ENCODE measurements at regions not wholly inside any gene's neighbourhood (a gene's known extent, or its start where the extent isn't known, plus 50 kb on each side); places are given as distances from the start of the nearest gene placed in this dataset.

GRCh38 chrX:151239751-151240150 is 63.4 kb downstream of the GPR50 start:
- no peak for DNase-seq

DNA sequence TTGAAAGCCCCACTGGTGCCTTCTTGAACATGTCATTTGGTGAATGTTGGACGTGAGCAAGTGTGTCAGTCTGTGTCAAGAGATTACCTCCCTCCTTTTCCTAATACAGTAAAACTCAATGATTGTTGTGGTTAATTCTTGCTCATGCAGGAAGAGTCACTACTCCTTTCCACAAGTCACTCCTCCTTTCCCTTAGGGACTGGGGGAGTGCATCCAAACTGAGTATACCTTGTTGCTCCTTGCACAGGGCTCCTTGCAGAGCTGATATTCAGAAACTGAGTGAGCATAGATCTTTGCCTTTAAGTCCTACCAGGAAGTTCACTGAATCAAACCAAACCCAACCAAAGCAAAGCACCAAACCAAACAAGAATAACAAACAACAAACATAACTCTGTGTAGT is 63.9 kb downstream of the GPR50 start:
- no peak for DNase-seq

DNA sequence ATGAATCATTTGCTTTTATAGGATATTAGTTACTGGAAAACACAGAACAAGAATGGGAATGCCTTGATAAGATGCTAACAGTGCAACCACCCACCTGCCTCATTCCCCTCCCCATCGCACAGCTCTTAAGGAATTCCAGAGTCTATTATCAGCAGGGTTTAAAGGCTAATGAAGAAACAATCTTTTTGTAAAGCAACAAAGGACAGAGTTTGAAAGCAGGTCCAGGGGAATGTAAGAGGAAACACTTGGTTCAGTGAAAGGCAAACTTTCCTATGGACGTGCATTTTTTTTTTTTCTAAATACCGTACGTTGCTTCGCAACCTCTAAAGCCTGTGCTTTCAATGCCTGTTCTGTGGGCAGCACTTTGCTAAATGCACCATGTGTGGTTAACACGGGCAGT is 92.5 kb downstream of the GPR50 start:
- no peak for DNase-seq

DNA sequence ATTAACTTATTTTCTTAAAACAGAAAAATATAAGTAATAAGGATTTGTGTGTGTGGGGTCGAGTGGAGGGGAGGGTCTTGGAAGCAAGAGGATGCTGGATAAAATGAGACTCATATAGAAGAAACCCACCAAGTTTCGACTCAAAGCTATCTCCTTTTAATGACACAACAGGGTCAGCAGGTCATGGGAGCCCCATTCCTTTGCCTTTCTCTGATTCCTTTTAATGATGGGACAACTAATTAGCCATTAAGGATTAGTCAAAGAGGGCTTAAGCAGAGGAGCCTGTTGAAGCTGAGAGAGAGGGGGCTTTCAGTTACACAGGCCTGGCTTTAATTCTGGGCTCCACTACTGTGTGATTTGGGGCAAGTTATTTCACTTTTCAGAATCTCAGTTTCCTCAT is 102.8 kb downstream of the GPR50 start:
- no peak for DNase-seq

- no peak for DNase-seq
Measured at GRCh38 chrX:151287954-151288353, 109.1 kb upstream of the VMA21 start.

DNA sequence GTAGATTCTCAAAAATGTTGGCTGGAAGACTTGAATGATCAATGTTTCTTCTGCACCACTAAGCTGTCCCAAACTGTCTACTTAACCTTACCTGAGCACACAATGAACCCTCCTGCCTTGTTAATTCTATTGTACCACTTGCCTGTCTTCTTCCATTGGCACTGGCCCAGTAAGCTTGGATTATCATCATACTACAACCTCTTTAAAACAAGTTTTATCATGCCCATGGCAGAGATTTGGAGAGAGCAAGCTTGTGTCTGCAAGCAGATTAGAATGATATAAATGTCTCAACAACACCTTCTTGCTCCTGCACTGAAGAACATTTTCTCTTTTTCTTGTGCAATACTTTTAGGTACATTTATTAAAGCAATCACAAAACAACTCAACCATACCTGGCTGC is 74.0 kb upstream of the VMA21 start:
- DNase-seq: no peak

GRCh38 chrX:151336809-151337208 is 60.2 kb upstream of the VMA21 start:
- DNase-seq: no peak

- DNase-seq: peak; percentile 81
Measured at GRCh38 chrX:151346931-151347543, 50.0 kb upstream of the VMA21 start.
